Mucosa of rectum (tissue), 2 donors: ENCODE measurements at regions not wholly inside any gene's neighbourhood (a gene's known extent, or its start where the extent isn't known, plus 50 kb on each side); places are given as distances from the start of the nearest gene placed in this dataset.

Source experiments
- H3K27ac ChIP-seq, 2 donors: one replicate each; pipeline ENCODE4 v1.7.0; 2013; ENCODE audit warnings: inconsistent platforms in 2 of 2, low read depth in 2 of 2, low read length in 2 of 2
- H3K27me3 ChIP-seq, 2 donors: one replicate each; pipeline ENCODE4 v1.7.0; 2013; ENCODE audit warnings: low read length in 2 of 2; ENCODE audit not compliant: control insufficient read depth in 2 of 2, insufficient read depth in 2 of 2
- H3K36me3 ChIP-seq, 2 donors: one replicate each; pipeline ENCODE4 v1.7.0; 2013; ENCODE audit warnings: low read length in 2 of 2; ENCODE audit not compliant: control insufficient read depth in 2 of 2, insufficient read depth in 2 of 2
- H3K4me1 ChIP-seq, 2 donors: one replicate each; pipeline ENCODE4 v1.7.0; 2013; ENCODE audit warnings: low read length in 2 of 2, mild to moderate bottlenecking in 1 of 2; ENCODE audit not compliant: control insufficient read depth in 2 of 2, insufficient read depth in 2 of 2
- H3K4me3 ChIP-seq, 2 donors: one replicate each; pipeline ENCODE4 v1.7.0; 2013; ENCODE audit warnings: low read length in 2 of 2
- H3K9ac ChIP-seq, 2 donors: one replicate each; pipeline ENCODE4 v1.7.0; 2013; ENCODE audit warnings: low read length in 2 of 2, low read depth in 1 of 2, mild to moderate bottlenecking in 1 of 2
- H3K9me3 ChIP-seq, 2 donors: one replicate each; pipeline ENCODE4 v1.7.0; 2013; ENCODE audit warnings: low read length in 2 of 2; ENCODE audit not compliant: control insufficient read depth in 2 of 2
- donor health status: healthy.
- donor health status: Normal muscosa, but diverticular disease.

- no peak overlapping the region for H3K27ac ChIP-seq
- no peak overlapping the region for H3K9ac ChIP-seq
- no peak overlapping the region for H3K4me3 ChIP-seq
- H3K27me3 ChIP-seq: no peaks in the 10 kb centered on the region
- peaks cover 0 to 6% of the 10 kb centered on the region in 2 donors for H3K9me3 ChIP-seq
- H3K4me1 ChIP-seq: no peaks in the 10 kb centered on the region
- no peaks in the 10 kb centered on the region for H3K36me3 ChIP-seq
Measured at GRCh38 chr2:62375113-62375420, 130.9 kb downstream of the TMEM17 start.

- H3K9me3 ChIP-seq: peaks cover 0 to 6% of the 10 kb centered on the region in 2 donors
- no peaks in the 10 kb centered on the region for H3K27me3 ChIP-seq
- no peak overlapping the region for H3K4me3 ChIP-seq
- no peaks in the 10 kb centered on the region for H3K36me3 ChIP-seq
- no peaks in the 10 kb centered on the region for H3K4me1 ChIP-seq
- no peak overlapping the region for H3K9ac ChIP-seq
- no peak overlapping the region for H3K27ac ChIP-seq
Measured at GRCh38 chr2:62374301-62375112, 131.5 kb downstream of the TMEM17 start.

GRCh38 chr2:62372824-62373223 lies 133.2 kb downstream of the TMEM17 start:
- Histone ChIP-seq H3K4me1 (no peaks in the 10 kb centered on the region), H3K36me3 (no peaks in the 10 kb centered on the region), H3K9me3 (peaks cover 0 to 6% of the 10 kb centered on the region in 2 donors), H3K27ac (no peak overlapping the region), H3K9ac (no peak overlapping the region), H3K27me3 (no peaks in the 10 kb centered on the region), H3K4me3 (no peak overlapping the region)

- no peak overlapping the region for H3K9ac ChIP-seq
- no peak overlapping the region for H3K4me3 ChIP-seq
- H3K36me3 ChIP-seq: no peaks in the 10 kb centered on the region
- H3K9me3 ChIP-seq: peaks cover 0 to 6% of the 10 kb centered on the region in 2 donors
- H3K4me1 ChIP-seq: no peaks in the 10 kb centered on the region
- H3K27ac ChIP-seq: no peak overlapping the region
- no peaks in the 10 kb centered on the region for H3K27me3 ChIP-seq
Measured at GRCh38 chr2:62370321-62371250, 135.4 kb downstream of the TMEM17 start.

- Histone ChIP-seq H3K4me1 (no peaks in the 10 kb centered on the region), H3K9me3 (peaks cover 0 to 6% of the 10 kb centered on the region in 2 donors), H3K36me3 (no peaks in the 10 kb centered on the region), H3K27ac (no peak overlapping the region), H3K27me3 (no peaks in the 10 kb centered on the region), H3K4me3 (no peak overlapping the region), H3K9ac (no peak overlapping the region)
Measured at GRCh38 chr2:62369541-62370202, 136.3 kb downstream of the TMEM17 start.

- Histone ChIP-seq H3K27ac (no peak overlapping the region), H3K9ac (no peak overlapping the region), H3K36me3 (no peaks in the 10 kb centered on the region), H3K4me3 (no peak overlapping the region), H3K9me3 (no peaks in the 10 kb centered on the region), H3K4me1 (no peaks in the 10 kb centered on the region), H3K27me3 (no peaks in the 10 kb centered on the region)
Measured at GRCh38 chr2:62364791-62365528, 141.0 kb downstream of the TMEM17 start.

- Histone ChIP-seq H3K27me3 (no peaks in the 10 kb centered on the region), H3K36me3 (no peaks in the 10 kb centered on the region), H3K4me3 (no peak overlapping the region), H3K9me3 (no peaks in the 10 kb centered on the region), H3K9ac (no peak overlapping the region), H3K27ac (no peak overlapping the region), H3K4me1 (no peaks in the 10 kb centered on the region)
Measured at GRCh38 chr2:62363166-62363565, 142.8 kb downstream of the TMEM17 start.

- no peak overlapping the region for H3K27ac ChIP-seq
- no peak overlapping the region for H3K4me3 ChIP-seq
- H3K4me1 ChIP-seq: no peaks in the 10 kb centered on the region
- no peaks in the 10 kb centered on the region for H3K36me3 ChIP-seq
- H3K9ac ChIP-seq: no peak overlapping the region
- no peaks in the 10 kb centered on the region for H3K9me3 ChIP-seq
- no peaks in the 10 kb centered on the region for H3K27me3 ChIP-seq
Measured at GRCh38 chr2:62362561-62362960, 143.4 kb downstream of the TMEM17 start.

- Histone ChIP-seq H3K36me3 (no peaks in the 10 kb centered on the region), H3K9ac (no peak overlapping the region), H3K4me1 (no peaks in the 10 kb centered on the region), H3K4me3 (no peak overlapping the region), H3K9me3 (no peaks in the 10 kb centered on the region), H3K27ac (no peak overlapping the region), H3K27me3 (no peaks in the 10 kb centered on the region)
Measured at GRCh38 chr2:62361964-62362363, 144.0 kb downstream of the TMEM17 start.
